H9 (cell line): ENCODE measurements at regions not wholly inside any gene's neighbourhood (a gene's known extent, or its start where the extent isn't known, plus 50 kb on each side); places are given as distances from the start of the nearest gene placed in this dataset.
A peak's percentile ranks its signal among the peaks of the same experiment; 100 is the strongest.

Experiments
- DNase-seq: peaks from one replicate; pipeline ENCODE4 v3.0.0-alpha.2; 2017
- H2AFZ ChIP-seq: one replicate; pipeline ENCODE4 v1.6.1; 2013; ENCODE audit warnings: mild to moderate bottlenecking, low read length, control low read depth, moderate library complexity
- H2AK5ac ChIP-seq: 2 replicates; pipeline ENCODE4 v1.6.1; 2013; ENCODE audit warnings: low read length, control low read depth, mixed read lengths; ENCODE audit not compliant: insufficient read length
- H2BK120ac ChIP-seq: one replicate; pipeline ENCODE4 v1.6.1; 2013; ENCODE audit warnings: low read depth, mild to moderate bottlenecking, low read length, control low read depth, inconsistent platforms; ENCODE audit not compliant: poor library complexity, severe bottlenecking
- H2BK12ac ChIP-seq: 2 replicates; pipeline ENCODE4 v1.6.1; 2013; ENCODE audit warnings: low read length, control low read depth, mixed read lengths, low read depth; ENCODE audit not compliant: insufficient read length
- H2BK15ac ChIP-seq: 2 replicates; pipeline ENCODE4 v1.6.1; 2013; ENCODE audit warnings: low read depth, low read length, control low read depth
- H2BK20ac ChIP-seq: one replicate; pipeline ENCODE4 v1.6.1; 2013; ENCODE audit warnings: low read depth, mild to moderate bottlenecking, low read length, control low read depth, inconsistent platforms; ENCODE audit not compliant: poor library complexity, severe bottlenecking
- H2BK5ac ChIP-seq: 2 replicates; pipeline ENCODE4 v1.6.1; 2013; ENCODE audit warnings: low read length, control low read depth, mixed read lengths; ENCODE audit not compliant: insufficient read length
- H3K14ac ChIP-seq: 2 replicates; pipeline ENCODE4 v1.6.1; 2013; ENCODE audit warnings: low read length, control low read depth; ENCODE audit not compliant: insufficient read depth
- H3K18ac ChIP-seq: 2 replicates; pipeline ENCODE4 v1.6.1; 2013; ENCODE audit warnings: low read depth, mild to moderate bottlenecking, mixed read lengths, low read length, control low read depth; ENCODE audit not compliant: insufficient read length
- H3K23ac ChIP-seq: 2 replicates; pipeline ENCODE4 v1.6.1; 2013; ENCODE audit warnings: low read length, control low read depth, mixed read lengths, low read depth; ENCODE audit not compliant: insufficient read length
- H3K23me2 ChIP-seq: 2 replicates; pipeline ENCODE4 v1.6.1; 2013; ENCODE audit warnings: low read depth, mild to moderate bottlenecking, mixed read lengths, low read length, control low read depth; ENCODE audit not compliant: insufficient read length, poor library complexity, severe bottlenecking
- H3K27ac ChIP-seq: 2 replicates; pipeline ENCODE4 v1.5.1; 2013; ENCODE audit warnings: low read length, control low read depth, mixed read lengths, low read depth; ENCODE audit not compliant: insufficient read length
- H3K27me3 ChIP-seq: 2 replicates; pipeline ENCODE4 v1.6.1; 2013; ENCODE audit warnings: low read length, control low read depth, inconsistent platforms; ENCODE audit not compliant: insufficient read depth
- H3K4ac ChIP-seq: 2 replicates; pipeline ENCODE4 v1.6.1; 2013; ENCODE audit warnings: low read depth, mild to moderate bottlenecking, control low read depth, inconsistent platforms, low read length, moderate library complexity
- H3K4me1 ChIP-seq: 2 replicates; pipeline ENCODE4 v1.6.1; 2013; ENCODE audit warnings: low read length, control low read depth, inconsistent platforms; ENCODE audit not compliant: insufficient read depth
- H3K4me2 ChIP-seq: 2 replicates; pipeline ENCODE4 v1.6.1; 2013; ENCODE audit warnings: low read length, control low read depth, mixed read lengths; ENCODE audit not compliant: insufficient read length, insufficient read depth
- H3K56ac ChIP-seq: 2 replicates; pipeline ENCODE4 v1.6.1; 2013; ENCODE audit warnings: low read depth, mild to moderate bottlenecking, mixed read lengths, low read length, control low read depth; ENCODE audit not compliant: insufficient read length
- H3K79me1 ChIP-seq: 2 replicates; pipeline ENCODE4 v1.6.1; 2013; ENCODE audit warnings: low read depth, mild to moderate bottlenecking, moderate library complexity, low read length, control low read depth, inconsistent platforms; ENCODE audit not compliant: insufficient read depth, poor library complexity, severe bottlenecking
- H3K79me2 ChIP-seq: 2 replicates; pipeline ENCODE4 v1.6.1; 2013; ENCODE audit warnings: low read length, control low read depth, inconsistent platforms; ENCODE audit not compliant: insufficient read depth
- H3K9ac ChIP-seq: 2 replicates; pipeline ENCODE4 v1.6.1; 2013; ENCODE audit warnings: low read length, control low read depth, mixed read lengths; ENCODE audit not compliant: insufficient read length; ENCODE audit errors: extremely low read depth
- H3K9me3 ChIP-seq: one replicate; pipeline ENCODE4 v1.6.1; 2013; ENCODE audit warnings: low read depth, low read length, inconsistent platforms; ENCODE audit not compliant: control insufficient read depth
- H3T11ph ChIP-seq: one replicate; pipeline ENCODE4 v1.6.1; 2013; ENCODE audit warnings: mild to moderate bottlenecking, low read length, control low read depth, inconsistent platforms
- H4K20me1 ChIP-seq: one replicate; pipeline ENCODE4 v1.6.1; 2013; ENCODE audit not compliant: control insufficient read depth, insufficient read length, insufficient read depth
- H4K5ac ChIP-seq: 2 replicates; pipeline ENCODE4 v1.6.1; 2013; ENCODE audit warnings: low read depth, mild to moderate bottlenecking, mixed read lengths, low read length, control low read depth; ENCODE audit not compliant: insufficient read length
- H4K8ac ChIP-seq: replicated peaks from 2 replicates; pipeline ENCODE4 v1.6.1; 2013; ENCODE audit warnings: low read length, control low read depth, mixed read lengths, low read depth; ENCODE audit not compliant: insufficient read length
- H4K91ac ChIP-seq: 2 replicates; pipeline ENCODE4 v1.6.1; 2013; ENCODE audit warnings: low read depth, mild to moderate bottlenecking, moderate library complexity, mixed read lengths, low read length, control low read depth; ENCODE audit not compliant: insufficient read length
- H3K27ac Mint-ChIP-seq, 3 experiments: 2 replicates in 2 of 3; 3 replicates in 1 of 3; pipeline ENCODE4 v1.8.0; 2020 to 2021; ENCODE audit warnings: mixed read lengths in 3 of 3, mild to moderate bottlenecking in 1 of 3, moderate library complexity in 1 of 3
- H3K27me3 Mint-ChIP-seq: 2 replicates; pipeline ENCODE4 v1.8.0; 2021; ENCODE audit warnings: low read depth, mild to moderate bottlenecking, moderate library complexity, mixed read lengths
- H3K36me3 Mint-ChIP-seq, 3 experiments: 2 replicates in 2 of 3; 3 replicates in 1 of 3; pipeline ENCODE4 v1.8.0; 2020 to 2021; ENCODE audit warnings: low read depth in 3 of 3, mixed read lengths in 3 of 3; ENCODE audit not compliant: insufficient read depth in 1 of 3
- H3K4me1 Mint-ChIP-seq, 2 experiments: 2 replicates each; pipeline ENCODE4 v1.8.0; 2020; ENCODE audit warnings: mixed read lengths in 2 of 2
- H3K4me3 Mint-ChIP-seq, 2 experiments: 2 replicates in 1 of 2; 3 replicates in 1 of 2; pipeline ENCODE4 v1.8.0; 2020 to 2021; ENCODE audit warnings: mild to moderate bottlenecking in 2 of 2, mixed read lengths in 2 of 2, moderate library complexity in 1 of 2
- H3K9me3 Mint-ChIP-seq, 2 experiments: 2 replicates in 1 of 2; 3 replicates in 1 of 2; pipeline ENCODE4 v1.8.0; 2020; ENCODE audit warnings: mild to moderate bottlenecking in 2 of 2, mixed read lengths in 2 of 2, moderate library complexity in 1 of 2
- WGBS: extraction: QIAGEN DNeasy Blood & Tissue Kit; methylation state at CpG from one replicate; pipeline ENCODE4 v1.1.7; 2013; ENCODE audit warnings: missing lambda C conversion rate, low lambda C conversion rate, mixed read lengths; ENCODE audit not compliant: insufficient read length; ENCODE audit errors: extremely low coverage; 5-methylcytosine and 5-hydroxymethylcytosine counted together
- TF ChIP-seq, protein P1 (sequence below): fragments of 200-600 bp; sonication (generic); conservative IDR thresholded peaks from 3 replicates; pipeline ENCODE4 v1.8.0; 2021; ENCODE audit warnings: antibody characterized with exemption, mild to moderate bottlenecking

DNA sequence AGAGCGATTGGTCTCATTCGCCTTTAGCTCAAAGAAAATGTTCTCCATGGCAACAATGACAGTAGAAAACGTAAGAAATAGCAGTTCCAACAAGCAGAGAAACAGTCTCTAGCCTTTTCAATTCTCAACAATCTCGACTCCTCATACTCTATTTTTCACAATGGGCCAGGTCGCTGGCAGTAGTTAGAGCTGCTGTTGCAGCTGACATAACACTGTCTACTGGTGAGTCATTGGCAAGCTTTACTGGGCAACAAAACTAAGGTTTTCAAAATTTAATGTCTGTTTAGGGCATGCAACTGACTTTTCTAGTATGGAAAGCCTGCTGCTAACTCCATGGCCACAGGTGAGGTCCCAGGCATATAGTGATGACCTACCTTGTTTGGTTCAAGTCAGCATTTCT, 221.1 kb upstream of the KAZN start:
- H3K27ac Mint-ChIP-seq, result no peak overlapping the region
- Histone ChIP-seq H3K27ac (no peak overlapping the region), H4K8ac (no peak overlapping the region), H2BK5ac (no peak overlapping the region), H3K27me3 (no peaks in the 10 kb centered on the region), H3K4ac (no peak overlapping the region), H3K9me3 (no peaks in the 10 kb centered on the region), H3K79me1 (no peaks in the 10 kb centered on the region), H3K56ac (no peak overlapping the region), H2BK12ac (no peak overlapping the region), H3K23ac (no peak overlapping the region), H4K91ac (no peak overlapping the region), H2AFZ (no peak overlapping the region), H3K18ac (no peak overlapping the region), H3K4me2 (no peak overlapping the region), H3K4me1 (peaks cover 3% of the 10 kb centered on the region; the same call in 1 of the 2 replicates), H3K23me2 (no peaks in the 10 kb centered on the region), H2BK15ac (no peak overlapping the region), H3K9ac (no peak overlapping the region), H2BK20ac (no peak overlapping the region), H3K14ac (no peak overlapping the region), H3T11ph (no peak overlapping the region), H3K79me2 (no peaks in the 10 kb centered on the region), H4K5ac (no peak overlapping the region), H4K20me1 (no peaks in the 10 kb centered on the region), H2BK120ac (no peak overlapping the region), H2AK5ac (peak overlapping the region; percentile 45)
- WGBS, result no CpG with 5 or more reads among the region's 5 CpGs
- H3K4me3 Mint-ChIP-seq, result no peak overlapping the region
- H3K4me1 Mint-ChIP-seq, result peaks cover 12 to 13% of the 10 kb centered on the region in 2 experiments
- no peaks in the 10 kb centered on the region; the same call in 1 of the 2 replicates for H3K27me3 Mint-ChIP-seq
- H3K9me3 Mint-ChIP-seq, result peaks cover 11 to 14% of the 10 kb centered on the region in 2 experiments; a peak in 4 of 5 replicates
- DNase-seq, result no peak
- H3K36me3 Mint-ChIP-seq, result 0 out of 7 replicates have a peak, but pooled peaks cover 0 to 11% (median 0%) of the 10 kb centered on the region in 3 experiments
- TF ChIP-seq, protein P1, sequence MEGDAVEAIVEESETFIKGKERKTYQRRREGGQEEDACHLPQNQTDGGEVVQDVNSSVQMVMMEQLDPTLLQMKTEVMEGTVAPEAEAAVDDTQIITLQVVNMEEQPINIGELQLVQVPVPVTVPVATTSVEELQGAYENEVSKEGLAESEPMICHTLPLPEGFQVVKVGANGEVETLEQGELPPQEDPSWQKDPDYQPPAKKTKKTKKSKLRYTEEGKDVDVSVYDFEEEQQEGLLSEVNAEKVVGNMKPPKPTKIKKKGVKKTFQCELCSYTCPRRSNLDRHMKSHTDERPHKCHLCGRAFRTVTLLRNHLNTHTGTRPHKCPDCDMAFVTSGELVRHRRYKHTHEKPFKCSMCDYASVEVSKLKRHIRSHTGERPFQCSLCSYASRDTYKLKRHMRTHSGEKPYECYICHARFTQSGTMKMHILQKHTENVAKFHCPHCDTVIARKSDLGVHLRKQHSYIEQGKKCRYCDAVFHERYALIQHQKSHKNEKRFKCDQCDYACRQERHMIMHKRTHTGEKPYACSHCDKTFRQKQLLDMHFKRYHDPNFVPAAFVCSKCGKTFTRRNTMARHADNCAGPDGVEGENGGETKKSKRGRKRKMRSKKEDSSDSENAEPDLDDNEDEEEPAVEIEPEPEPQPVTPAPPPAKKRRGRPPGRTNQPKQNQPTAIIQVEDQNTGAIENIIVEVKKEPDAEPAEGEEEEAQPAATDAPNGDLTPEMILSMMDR, result no peak
